Gastrocnemius medialis (tissue), 4 donors: ENCODE measurements at regions not wholly inside any gene's neighbourhood (a gene's known extent, or its start where the extent isn't known, plus 50 kb on each side); places are given as distances from the start of the nearest gene placed in this dataset.

Source experiments
- POLR2A ChIP-seq, 2 donors: fragments of 450-650 bp; IDR thresholded peaks; one replicate each; pipeline ENCODE4 v1.6.1; 2017; ENCODE audit warnings: antibody characterized with exemption in 2 of 2, mild to moderate bottlenecking in 2 of 2, moderate library complexity in 2 of 2
- TF ChIP-seq, protein P1 (sequence below), 5 experiments: fragments of 450-650 bp in 3 of 5; fragments of 200-600 bp in 2 of 5; sonication (generic) in 2 of 5; IDR thresholded peaks in 4 of 5; conservative IDR thresholded peaks in 1 of 5; 1 replicate in 4 of 5; 2 replicates in 1 of 5; pipeline ENCODE4 v1.5.1; 2016 to 2019; ENCODE audit warnings: antibody characterized with exemption in 5 of 5, mild to moderate bottlenecking in 3 of 5, moderate library complexity in 3 of 5

DNA sequence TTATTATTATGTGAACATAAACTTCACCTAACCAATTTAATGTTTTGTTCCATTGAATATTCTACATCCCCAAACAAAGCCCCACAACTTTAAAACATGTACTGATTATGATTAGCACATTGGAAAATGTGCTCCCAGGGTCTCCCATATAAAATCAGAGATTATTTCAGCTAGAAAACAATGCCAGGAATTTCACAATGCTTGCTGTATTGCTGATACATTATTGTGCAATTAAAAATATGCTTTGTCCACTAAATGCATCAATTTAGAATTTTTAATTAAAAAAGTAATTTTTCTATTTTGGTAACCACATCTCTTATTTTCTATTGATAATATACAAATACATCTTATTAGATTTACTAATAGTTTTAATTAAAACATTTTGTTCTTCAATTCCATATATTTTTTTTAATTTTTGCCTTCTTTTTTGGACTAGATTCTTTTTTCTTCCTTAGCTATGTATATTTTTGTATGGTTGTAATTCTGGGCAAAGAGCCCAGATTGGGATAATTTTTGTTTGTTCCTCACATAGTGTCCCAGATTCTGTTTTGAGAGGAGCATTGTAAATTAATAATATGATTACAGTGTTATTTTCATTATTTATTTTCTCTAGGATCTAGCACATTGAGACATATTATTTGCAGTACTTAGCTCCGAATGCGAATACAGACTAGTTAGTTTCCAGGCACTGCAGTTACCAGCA, 241.5 kb upstream of the CDH18 start:
- TF ChIP-seq, protein P1, sequence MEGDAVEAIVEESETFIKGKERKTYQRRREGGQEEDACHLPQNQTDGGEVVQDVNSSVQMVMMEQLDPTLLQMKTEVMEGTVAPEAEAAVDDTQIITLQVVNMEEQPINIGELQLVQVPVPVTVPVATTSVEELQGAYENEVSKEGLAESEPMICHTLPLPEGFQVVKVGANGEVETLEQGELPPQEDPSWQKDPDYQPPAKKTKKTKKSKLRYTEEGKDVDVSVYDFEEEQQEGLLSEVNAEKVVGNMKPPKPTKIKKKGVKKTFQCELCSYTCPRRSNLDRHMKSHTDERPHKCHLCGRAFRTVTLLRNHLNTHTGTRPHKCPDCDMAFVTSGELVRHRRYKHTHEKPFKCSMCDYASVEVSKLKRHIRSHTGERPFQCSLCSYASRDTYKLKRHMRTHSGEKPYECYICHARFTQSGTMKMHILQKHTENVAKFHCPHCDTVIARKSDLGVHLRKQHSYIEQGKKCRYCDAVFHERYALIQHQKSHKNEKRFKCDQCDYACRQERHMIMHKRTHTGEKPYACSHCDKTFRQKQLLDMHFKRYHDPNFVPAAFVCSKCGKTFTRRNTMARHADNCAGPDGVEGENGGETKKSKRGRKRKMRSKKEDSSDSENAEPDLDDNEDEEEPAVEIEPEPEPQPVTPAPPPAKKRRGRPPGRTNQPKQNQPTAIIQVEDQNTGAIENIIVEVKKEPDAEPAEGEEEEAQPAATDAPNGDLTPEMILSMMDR (IDR thresholded peaks at IDR 0.05 in 4 of 5, conservative IDR thresholded peaks at IDR 0.05 in 1 of 5), result no peak
- no peak for TF ChIP-seq POLR2A (IDR thresholded peaks at IDR 0.05)
